Panc1 (cell line): ENCODE measurements at regions not wholly inside any gene's neighbourhood (a gene's known extent, or its start where the extent isn't known, plus 50 kb on each side); places are given as distances from the start of the nearest gene placed in this dataset.

Experiments used
- POLR2AphosphoS5 ChIP-seq: IDR thresholded peaks from 2 replicates; pipeline ENCODE4 v1.6.1; 2012; ENCODE audit warnings: mild to moderate bottlenecking, low read depth, low read length, moderate library complexity
- SIN3A ChIP-seq: IDR thresholded peaks from 2 replicates; pipeline ENCODE4 v1.6.1; 2012; ENCODE audit warnings: low read depth, mild to moderate bottlenecking, low read length, moderate library complexity, borderline replicate concordance; ENCODE audit not compliant: insufficient read depth
- TF ChIP-seq, protein P1 (sequence below): fragments of 450-650 bp; IDR thresholded peaks from 2 replicates; pipeline ENCODE4 v1.5.1; 2017; ENCODE audit warnings: mild to moderate bottlenecking

GRCh38 chr4:138407329-138407728 is 165.2 kb upstream of the SLC7A11 start:
- TF ChIP-seq, protein P1, sequence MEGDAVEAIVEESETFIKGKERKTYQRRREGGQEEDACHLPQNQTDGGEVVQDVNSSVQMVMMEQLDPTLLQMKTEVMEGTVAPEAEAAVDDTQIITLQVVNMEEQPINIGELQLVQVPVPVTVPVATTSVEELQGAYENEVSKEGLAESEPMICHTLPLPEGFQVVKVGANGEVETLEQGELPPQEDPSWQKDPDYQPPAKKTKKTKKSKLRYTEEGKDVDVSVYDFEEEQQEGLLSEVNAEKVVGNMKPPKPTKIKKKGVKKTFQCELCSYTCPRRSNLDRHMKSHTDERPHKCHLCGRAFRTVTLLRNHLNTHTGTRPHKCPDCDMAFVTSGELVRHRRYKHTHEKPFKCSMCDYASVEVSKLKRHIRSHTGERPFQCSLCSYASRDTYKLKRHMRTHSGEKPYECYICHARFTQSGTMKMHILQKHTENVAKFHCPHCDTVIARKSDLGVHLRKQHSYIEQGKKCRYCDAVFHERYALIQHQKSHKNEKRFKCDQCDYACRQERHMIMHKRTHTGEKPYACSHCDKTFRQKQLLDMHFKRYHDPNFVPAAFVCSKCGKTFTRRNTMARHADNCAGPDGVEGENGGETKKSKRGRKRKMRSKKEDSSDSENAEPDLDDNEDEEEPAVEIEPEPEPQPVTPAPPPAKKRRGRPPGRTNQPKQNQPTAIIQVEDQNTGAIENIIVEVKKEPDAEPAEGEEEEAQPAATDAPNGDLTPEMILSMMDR = no peak
- no peak for TF ChIP-seq SIN3A
- TF ChIP-seq POLR2AphosphoS5 = no peak
